AG04450 (cell line): ENCODE measurements at regions not wholly inside any gene's neighbourhood (a gene's known extent, or its start where the extent isn't known, plus 50 kb on each side); places are given as distances from the start of the nearest gene placed in this dataset.

Source experiments
- CTCF ChIA-PET: fragments of 300-600, 350-600 bp; formaldehyde crosslinking; extraction: SDS; loops from one replicate; lab custom pipeline; 2022; ENCODE audit warnings: antibody characterized with exemption, inconsistent platforms; lab: Charles Lee
- POLR2A ChIA-PET: fragments of 350-600 bp; formaldehyde crosslinking; extraction: SDS; loops from one replicate; lab custom pipeline; 2021; ENCODE audit warnings: antibody characterized with exemption, inconsistent platforms; lab: Yijun Ruan, JAX
- DNase-seq: peaks from one replicate; pipeline ENCODE4 v3.0.0-alpha.2; 2011; ENCODE audit warnings: low read depth, low spot score
- H3K27ac ChIP-seq: one replicate; pipeline ENCODE4 v1.5.1; 2012; ENCODE audit warnings: low read depth, low read length, control low read depth
- H3K27me3 ChIP-seq: one replicate; pipeline ENCODE4 v1.6.0; 2012; ENCODE audit warnings: low read length; ENCODE audit not compliant: control insufficient read depth, insufficient read depth
- H3K4me3 ChIP-seq: 2 replicates; pipeline ENCODE4 v1.5.1; 2011; ENCODE audit warnings: mild to moderate bottlenecking, low read depth, low read length, control low read depth
- H3K9me3 ChIP-seq: 2 replicates; pipeline ENCODE4 v1.5.1; 2012; ENCODE audit warnings: low read length; ENCODE audit not compliant: control insufficient read depth, insufficient read depth
- CTCF ChIP-seq: IDR thresholded peaks from 2 replicates; pipeline ENCODE4 v1.5.1; 2011; ENCODE audit warnings: low read depth, low read length, control low read depth, inconsistent platforms

- Histone ChIP-seq H3K9me3 (no peaks in the 10 kb centered on the region; the same call in 1 of the 2 replicates), H3K27me3 (peaks cover 3% of the 10 kb centered on the region), H3K4me3 (no peak overlapping the region), H3K27ac (no peak overlapping the region)
- CTCF ChIA-PET, result no interaction called here
- no peak for DNase-seq
- no peak for TF ChIP-seq CTCF
- POLR2A ChIA-PET, result no interaction called here
Measured at GRCh38 chr1:42043811-42044210, 109.4 kb upstream of the GUCA2B start.

GRCh38 chr1:42043182-42043581 lies 110.0 kb upstream of the GUCA2B start:
- no peak overlapping the region for H3K4me3 ChIP-seq
- ChIA-PET POLR2A (no interaction called here), CTCF (no interaction called here)
- DNase-seq, result no peak
- H3K27me3 ChIP-seq, result peaks cover 7% of the 10 kb centered on the region
- TF ChIP-seq CTCF, result no peak
- no peaks in the 10 kb centered on the region; the same call in 1 of the 2 replicates for H3K9me3 ChIP-seq
- H3K27ac ChIP-seq, result no peak overlapping the region

GRCh38 chr1:42041031-42041430 lies 112.2 kb upstream of the GUCA2B start:
- ChIA-PET CTCF (no interaction called here), POLR2A (no interaction called here)
- peaks cover 5% of the 10 kb centered on the region for H3K27me3 ChIP-seq
- no peak overlapping the region for H3K27ac ChIP-seq
- no peak for DNase-seq
- no peak overlapping the region for H3K4me3 ChIP-seq
- TF ChIP-seq CTCF, result no peak
- H3K9me3 ChIP-seq, result no peaks in the 10 kb centered on the region; the same call in 1 of the 2 replicates

GRCh38 chr1:42040159-42040558 lies 113.1 kb upstream of the GUCA2B start:
- CTCF ChIA-PET, result no interaction called here
- TF ChIP-seq CTCF, result no peak
- peaks cover 5% of the 10 kb centered on the region for H3K27me3 ChIP-seq
- POLR2A ChIA-PET, result no interaction called here
- DNase-seq, result no peak
- H3K27ac ChIP-seq, result no peak overlapping the region
- no peaks in the 10 kb centered on the region; the same call in 1 of the 2 replicates for H3K9me3 ChIP-seq
- no peak overlapping the region for H3K4me3 ChIP-seq

- DNase-seq, result no peak
- ChIA-PET POLR2A (no interaction called here), CTCF (interaction anchor here (1.3 kb wide), 1 partner anchor 135 kb away, joined by 3 read pairs; no protein-coding TSS in a partner anchor)
Measured at GRCh38 chr1:42038261-42038660, 114.9 kb upstream of the GUCA2B start.

More at GRCh38 chr1:42038261-42038660, 114.9 kb upstream of the GUCA2B start:
- peaks cover 5% of the 10 kb centered on the region for H3K27me3 ChIP-seq
- no peak for TF ChIP-seq CTCF
- no peak overlapping the region for H3K27ac ChIP-seq
- H3K9me3 ChIP-seq, result no peaks in the 10 kb centered on the region; the same call in 1 of the 2 replicates
- no peak overlapping the region for H3K4me3 ChIP-seq
